Stimulated activated CD4-positive, alpha-beta T cell treated with anti-CD3 and anti-CD28 coated beads, Interleukin-12 subunit alpha, Interleukin-12 subunit beta, amount 100 ng/mL, for 24 hours (primary cell): ENCODE measurements at regions not wholly inside any gene's neighbourhood (a gene's known extent, or its start where the extent isn't known, plus 50 kb on each side); places are given as distances from the start of the nearest gene placed in this dataset.
A peak's percentile ranks its signal among the peaks of the same experiment; 100 is the strongest.
"Not testable (repeated sequence)": the region's sequence is repeated elsewhere in the genome, so short reads cannot be mapped to it uniquely, and the experiment has no call there.

Source experiments
- DNase-seq, 2 experiments: peaks; one replicate each; pipeline ENCODE4 v3.0.0-alpha.2; 2020; ENCODE audit warnings: low read depth in 2 of 2

DNA sequence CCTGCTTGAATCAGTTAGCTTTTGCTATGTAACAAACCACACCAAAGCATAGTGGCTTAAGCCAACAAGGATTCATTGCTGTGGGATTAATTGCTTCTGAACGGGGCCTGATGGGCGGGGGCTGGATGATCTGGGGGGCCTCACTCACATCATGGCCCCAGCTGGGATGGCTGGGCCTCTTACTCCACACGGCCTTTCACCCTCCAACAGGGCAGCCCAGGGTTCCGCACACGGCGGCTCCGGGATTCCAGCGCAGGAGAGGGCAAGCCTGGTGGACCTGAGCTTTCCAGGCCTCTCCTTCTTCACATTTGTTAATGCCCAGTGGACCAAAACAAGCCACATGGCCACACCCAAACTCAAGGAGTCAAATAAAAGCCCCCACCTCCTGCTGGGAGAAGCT lies 86.3 kb upstream of the PHLPP1 start:
- DNase-seq: no peak

DNA sequence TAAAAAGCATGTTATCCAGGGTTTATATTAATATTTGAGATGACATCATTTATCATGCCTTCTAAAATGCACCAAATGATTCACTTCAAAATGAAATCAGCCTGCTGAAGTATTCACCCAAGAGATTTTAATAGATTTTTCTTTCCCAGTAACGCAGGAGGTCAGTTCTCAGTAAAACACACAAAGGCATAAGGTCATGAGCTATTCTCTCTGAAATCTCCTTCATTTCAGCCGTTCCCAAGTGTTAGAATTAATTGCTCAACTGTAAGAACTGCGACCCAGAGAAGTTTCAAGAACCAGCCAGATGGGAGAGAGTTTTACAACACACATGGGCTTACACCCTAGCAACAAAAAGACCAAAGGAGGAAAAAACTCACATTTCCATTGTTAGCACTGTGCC lies 84.2 kb upstream of the PHLPP1 start:
- no peak for DNase-seq

DNA sequence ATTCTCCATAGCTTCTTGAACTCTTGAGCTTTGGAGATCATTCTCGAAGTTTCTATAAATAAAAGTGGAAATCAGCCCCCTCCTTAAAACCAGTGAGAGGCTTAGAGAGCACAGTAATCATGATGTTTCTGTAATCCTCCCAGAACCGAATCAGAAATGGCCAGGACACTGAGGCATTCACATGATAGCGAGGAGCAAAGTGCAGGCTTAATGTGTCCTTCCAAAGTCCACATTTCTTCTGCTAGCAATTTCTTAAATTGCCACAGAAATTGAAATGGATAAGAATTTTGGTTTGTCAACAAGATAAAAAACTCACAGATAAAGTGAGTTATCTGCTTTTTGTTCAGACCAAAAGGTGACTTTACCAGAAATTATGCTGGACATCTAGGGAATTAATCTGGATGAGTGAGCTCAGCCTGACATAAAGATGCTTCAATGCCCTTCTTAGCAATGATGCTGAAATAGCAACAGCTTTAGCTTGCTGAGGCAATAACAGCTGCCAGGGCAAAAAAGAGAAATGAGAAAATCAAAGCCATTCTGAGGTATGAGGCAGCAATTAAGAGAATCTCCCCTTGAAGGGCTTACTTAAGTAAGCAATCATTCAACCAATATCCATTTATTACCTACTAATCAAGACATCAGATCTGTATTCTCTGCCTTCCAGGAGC lies 82.4 kb upstream of the PHLPP1 start:
- DNase-seq: no peak

DNA sequence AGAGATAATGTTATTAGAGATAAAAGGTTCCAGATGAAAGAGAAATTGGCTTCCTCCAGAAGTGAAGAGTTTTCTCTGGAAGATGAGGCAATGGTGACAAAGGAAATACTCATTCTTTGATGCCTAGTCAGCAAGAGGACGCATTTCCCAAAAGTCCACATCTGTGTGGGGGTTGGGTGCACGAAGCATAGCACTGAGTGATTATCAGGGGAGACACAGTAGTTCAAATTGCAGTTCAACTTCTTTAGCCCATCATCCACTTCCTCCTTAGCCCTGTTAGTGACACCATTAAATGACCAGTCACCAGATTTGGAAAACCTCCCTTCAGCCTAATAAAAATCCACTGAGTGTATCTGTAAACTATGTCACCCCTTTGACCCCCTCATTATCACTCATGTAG lies 80.9 kb upstream of the PHLPP1 start:
- DNase-seq: no peak

DNA sequence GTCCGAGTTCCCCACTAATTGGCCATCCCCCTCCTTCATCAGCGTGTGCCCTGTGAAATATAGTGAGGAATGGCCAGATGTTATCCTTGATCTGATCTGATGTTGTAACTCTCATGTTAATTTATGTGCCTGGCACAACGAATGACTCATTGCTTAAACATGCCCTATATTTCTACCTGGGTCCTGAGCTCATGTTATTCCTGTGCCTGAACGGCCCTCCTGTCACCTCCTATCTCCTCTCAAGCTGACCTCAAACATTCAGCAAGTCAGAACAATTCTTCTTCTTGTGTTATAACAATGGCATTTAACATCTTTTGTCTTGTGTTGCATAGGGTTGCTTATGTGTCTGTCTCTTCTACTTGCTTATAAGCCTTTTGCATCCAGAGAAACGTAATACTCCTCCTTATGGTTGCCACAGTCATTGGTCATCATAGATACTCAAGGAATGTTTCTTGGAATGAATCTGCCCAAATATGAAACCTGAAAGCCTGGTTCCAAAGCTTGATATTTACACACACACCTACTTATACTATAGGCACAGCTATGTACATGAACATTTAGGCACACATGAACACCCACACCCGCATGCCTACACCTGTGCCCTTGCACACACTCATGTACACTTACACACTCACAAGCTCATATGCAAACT lies 80.2 kb upstream of the PHLPP1 start:
- no peak for DNase-seq

DNA sequence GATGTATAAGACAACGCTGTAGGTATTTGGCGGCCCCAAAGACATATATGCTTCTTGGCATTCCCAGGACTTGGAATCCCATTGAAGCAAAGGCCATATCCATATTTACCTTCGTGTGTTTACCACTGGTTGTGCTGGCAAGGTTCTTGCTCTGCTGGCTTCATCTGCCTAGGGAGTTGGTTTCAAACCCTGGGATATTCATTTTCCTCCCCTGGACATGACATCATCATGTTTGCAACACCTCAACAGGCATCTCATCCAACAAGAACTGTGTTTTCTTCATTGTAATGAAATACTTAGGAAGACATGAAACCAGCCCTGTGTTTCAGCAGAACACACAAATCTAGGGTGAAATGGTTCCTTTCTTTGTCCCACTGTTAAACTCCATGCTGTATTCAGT lies 77.9 kb upstream of the PHLPP1 start:
- DNase-seq: no peak

DNA sequence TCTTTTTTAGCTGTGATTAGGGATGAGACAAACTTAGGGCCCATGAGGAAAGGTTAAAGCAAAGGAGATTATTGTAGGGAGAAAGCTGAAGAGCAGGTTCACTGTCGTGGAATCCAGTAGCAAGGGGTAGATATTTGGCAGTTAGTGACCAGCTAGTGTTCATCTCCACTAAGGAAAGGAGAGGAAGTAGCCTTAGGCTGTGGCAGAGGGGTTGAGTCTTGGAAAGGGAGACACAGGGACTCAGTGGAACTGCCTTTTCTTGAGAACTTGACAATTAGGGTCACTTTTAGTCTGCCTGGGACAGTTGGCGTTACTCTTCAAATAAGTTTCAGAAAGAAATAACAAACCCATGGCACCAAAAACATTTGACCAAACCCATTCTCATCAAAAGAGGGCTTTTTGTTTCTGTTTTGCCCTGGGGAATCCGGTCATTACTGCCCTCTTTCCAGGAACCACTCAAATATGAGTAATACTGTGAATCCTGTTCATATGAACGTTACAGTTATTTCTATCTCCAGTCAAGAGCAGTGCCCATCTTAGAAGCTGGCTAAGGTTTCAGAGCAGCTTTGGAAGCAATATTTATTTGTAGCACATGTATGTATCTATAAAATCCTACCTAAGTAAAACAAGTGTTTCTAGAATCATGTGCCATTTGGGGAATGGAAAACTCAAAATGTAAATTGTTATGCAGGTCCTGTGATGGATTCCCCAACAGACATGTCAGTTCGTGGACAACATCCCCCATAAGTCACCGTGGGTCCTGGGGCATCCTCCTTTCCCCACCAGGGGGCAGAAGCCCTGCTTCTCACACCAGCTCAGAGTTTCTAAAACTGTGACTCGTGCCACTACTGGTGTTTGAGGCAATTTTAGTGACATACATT lies 77.3 kb upstream of the PHLPP1 start:
- DNase-seq: peak; percentile 5 to 46

DNA sequence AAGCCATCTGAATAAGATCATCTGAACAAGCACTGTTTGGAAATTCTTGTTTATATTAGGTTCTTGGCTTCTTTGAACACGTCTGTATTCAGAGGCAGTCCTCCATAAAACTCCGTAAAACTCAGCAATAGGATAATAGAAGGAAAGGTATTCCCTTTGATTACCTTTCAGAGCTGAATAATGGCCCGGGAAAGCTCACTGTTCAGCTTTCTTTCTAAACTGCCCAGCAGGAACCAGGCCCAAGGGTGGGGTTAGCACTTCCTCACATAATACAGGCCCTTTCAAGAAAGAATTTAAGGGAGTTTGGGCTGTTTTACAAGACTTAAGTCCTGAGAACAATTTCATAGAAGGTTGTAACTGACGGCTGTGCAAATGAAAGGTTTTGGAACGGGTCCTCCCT lies 72.2 kb upstream of the PHLPP1 start:
- DNase-seq: no peak

DNA sequence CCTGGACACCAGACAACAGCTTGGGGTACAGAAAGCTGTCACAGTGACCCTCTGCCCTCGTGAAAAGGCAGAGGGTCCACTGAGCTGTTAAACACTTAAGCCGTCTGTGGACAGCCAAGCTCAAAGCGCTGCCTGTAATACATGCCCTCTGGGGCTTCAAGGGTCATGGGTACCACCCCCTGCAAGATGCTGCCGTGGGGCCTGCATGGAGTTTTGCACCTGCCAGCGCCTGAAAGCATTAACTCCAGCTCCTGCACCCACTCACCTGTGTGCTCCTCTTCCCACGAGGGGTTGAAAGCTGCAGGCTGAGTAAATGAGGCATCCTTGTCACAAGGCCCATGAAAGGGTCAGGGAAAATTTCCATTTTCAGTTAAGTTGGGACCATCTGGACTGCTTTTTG lies 70.6 kb upstream of the PHLPP1 start:
- DNase-seq: no peak

DNA sequence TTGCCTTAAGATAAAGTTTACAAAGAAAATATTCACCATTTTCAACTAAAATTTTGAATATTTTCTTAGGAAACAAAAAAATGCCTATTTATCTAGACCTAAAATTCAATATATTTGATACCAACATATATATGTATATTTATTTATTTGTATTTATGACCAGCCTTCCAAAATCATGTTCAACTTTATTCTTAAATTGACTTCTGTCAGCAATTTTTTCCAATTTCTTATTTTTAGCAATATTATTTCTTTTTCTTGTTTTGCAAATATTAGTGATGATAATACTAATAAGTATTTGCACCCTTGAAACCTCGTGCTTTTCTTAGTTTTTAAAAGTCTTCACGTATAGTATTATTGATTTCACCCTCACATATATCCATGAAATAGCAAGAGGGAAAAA lies 68.2 kb upstream of the PHLPP1 start:
- no peak for DNase-seq

DNA sequence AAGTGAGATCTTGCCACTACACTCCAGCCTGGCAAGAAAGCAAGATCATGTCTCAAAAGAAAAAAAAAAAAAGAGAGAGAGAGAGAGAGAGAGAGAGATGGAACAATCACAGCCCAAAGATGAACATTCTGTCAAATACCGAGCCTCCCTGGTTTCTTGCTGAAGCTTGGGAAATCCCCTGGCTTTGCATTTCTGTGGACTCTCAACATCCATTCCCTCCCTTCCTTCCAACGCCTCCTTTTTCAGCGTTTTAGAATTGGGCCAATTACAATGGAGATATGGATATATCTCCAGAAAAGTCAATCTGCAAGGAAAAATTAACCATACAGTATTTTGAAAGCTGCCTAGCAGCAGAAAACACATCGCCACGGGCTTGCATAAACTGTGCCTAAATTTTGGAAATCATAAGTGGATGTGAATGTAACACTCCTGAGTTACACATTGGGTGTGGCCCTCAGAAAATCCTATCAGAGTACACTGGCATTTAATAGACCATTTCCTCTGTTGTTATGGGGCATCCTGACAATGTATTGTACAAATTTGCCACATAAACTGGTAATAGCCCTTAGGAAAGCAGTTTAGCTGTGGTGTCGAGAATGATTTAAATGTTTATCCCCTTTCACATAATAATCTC lies 67.2 kb upstream of the PHLPP1 start:
- no peak for DNase-seq

DNA sequence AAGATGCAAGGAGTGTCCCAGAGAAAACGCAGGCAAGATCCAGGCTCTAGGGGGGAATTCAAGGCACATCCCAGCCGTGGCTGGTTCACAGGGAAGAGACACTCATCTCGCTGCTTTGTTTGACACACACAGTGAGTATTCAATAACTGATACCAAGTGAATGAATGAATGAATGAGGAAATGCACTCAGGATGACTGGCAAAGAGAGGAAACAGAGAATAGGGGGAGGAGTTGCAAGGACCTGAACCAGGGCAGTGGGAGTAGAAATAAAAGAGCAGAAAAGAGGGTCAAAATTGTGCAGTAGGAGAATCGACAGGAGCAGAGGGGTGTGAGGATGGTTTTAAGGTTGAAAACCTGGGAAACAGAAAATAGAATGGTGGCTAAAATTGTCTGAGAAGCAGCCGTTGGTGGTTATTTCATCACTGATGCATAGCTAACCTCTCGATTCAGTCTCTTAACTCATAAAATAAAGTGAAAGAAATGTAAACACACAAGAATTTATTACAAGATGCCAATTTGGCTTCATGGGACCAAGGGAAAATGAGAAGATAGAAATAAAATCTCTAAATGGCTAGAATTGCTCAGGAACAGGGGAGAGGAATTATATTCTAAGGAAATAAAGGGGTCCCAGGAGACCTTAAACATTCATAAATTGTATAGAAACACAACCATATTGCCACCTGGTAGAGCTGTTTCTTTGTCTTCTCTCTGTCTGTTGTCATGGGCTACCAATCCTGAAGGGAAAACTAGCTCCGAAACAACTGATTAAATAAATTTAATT lies 63.9 kb upstream of the PHLPP1 start:
- DNase-seq: no peak

DNA sequence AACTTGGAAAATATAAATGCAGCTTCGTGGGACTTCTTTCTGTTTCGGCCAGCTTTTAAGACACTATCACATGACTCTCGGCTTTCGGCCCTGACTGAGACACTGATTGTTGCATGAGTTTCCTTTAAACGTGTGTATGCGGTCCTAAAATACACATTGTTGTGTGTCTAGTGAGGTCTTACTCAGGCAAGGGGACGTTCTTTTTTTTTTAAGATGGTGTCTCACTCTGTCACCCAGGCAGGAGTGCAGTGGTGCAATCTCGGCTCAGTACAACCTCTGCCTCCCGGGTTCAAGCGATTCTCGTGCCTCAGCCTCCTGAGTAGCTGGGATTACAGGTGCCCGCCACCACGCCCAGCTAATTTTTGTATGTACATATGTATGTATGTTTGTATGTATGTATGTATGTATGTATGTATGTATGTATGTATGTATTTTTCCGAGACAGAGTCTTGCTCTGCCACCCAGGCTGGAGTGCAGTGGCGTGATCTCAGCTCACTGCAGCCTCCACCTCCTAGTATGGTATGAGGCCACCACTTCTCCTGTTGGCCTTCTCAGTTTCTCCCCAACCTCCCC lies 63.2 kb upstream of the PHLPP1 start:
- DNase-seq: not testable (repeated sequence)

DNA sequence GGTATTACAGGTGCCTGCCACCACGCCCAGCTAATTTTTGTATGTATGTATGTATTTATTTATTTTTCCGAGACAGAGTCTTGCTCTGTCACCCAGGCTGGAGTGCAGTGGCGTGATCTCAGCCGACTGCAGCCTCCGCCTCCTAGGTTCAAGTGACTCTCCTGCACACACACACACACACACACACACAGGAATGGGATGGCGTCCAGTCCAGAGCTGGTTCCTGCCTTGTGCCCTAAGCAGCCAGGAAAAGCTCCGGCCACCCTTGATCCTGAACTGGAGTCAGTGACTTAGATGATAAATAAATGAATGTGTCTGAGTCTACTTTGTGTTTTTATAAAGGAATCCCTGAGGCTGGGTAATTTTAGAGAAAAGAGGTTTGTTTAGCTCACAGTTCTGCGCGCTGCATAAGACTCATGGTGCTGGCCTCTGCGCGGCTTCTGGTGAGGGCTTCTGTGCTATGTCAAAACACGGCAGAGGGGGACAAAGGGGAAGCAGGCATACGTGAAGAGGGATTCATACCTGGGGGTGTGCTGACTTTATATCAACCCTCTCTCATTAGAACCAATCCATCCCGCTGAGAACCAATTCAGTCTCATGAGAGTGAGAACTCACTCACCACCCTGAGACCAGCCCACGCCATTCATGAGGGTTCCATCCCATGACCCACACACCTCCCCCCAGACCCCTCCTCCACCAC lies 59.7 kb upstream of the PHLPP1 start:
- DNase-seq: no peak

DNA sequence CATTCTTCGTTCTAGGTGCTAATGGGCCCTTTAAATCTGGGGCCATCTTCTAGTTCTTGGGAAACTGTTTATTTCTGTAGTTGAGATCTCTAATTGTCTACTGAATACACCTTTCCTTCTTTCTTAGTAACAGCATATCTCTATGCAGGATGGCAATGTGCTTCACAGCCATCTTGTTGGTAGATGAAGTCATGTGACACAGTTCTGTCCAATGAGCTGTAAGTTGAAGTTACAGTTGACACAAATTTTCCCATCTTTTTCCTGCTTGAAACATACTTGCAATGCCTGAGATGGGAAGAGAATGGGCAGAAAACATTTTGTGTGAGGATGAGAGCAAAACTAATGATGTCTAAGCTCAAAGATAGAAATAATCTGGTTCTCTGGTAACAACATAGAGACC lies 57.3 kb upstream of the PHLPP1 start:
- DNase-seq: no peak

DNA sequence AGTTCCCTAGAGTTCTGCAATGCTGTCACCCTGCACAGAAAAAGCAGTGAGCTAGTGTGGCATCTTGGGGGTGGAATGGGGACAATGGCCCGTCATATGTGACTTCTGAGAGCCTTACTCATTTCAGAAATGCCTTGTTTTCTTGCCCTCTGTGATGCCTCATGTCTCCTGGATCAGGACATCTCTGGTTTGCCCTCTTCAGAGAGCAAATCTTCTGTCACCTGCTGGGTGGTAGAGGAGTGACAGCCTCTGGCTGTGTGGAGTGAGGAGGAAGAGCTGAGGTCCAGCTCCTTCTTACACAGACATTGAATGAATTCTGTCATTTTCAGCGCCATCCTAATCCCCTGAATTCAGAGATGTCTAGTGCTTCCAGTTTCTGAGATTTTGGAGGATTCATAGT lies 55.6 kb upstream of the PHLPP1 start:
- no peak for DNase-seq

DNA sequence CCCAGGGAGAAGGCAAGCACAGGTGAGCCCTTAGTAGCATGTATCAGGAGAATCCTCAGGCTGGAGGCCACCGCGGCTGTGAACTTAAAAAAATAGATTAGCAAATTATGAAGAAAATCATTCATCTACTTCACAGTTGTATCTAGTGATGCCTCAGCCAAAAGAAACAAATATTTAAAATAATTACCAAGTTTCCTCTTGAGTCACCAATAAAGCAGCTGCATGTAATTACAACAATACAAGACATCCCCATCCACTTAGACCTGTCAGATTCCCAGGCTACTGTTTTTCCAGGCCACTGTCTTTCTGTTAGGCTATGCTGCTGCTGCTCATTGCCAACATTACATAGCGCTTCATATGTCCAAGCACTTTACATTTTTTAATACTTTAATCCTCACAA lies 54.6 kb upstream of the PHLPP1 start:
- no peak for DNase-seq

DNA sequence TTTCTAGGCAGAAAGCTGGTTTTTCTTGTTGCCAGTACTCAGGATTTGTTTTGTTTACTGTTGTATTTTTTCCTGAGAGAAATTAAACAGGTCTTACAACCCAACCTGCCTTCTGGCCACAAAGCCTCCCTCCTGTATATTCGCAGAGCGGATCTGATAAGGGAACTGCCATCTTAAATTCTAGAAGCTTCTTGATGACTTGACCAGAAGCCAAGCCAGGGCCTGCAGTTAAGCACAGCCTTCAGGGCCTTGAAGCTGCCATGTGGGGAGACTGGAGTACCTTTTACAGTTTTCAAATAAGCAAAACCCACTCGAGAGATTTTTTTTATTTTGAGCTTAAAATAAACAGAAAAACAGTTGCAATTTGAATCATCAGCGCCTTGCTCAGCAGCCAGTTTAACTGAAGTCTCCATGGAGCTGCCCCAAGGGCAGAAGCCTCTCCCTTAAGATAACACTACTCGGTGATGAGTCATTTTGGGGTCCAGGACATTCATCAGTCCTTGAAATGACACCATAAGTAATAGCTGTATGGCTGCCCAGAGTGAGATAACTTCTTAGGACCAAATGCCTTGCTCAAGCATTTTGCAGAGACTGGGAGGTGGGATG lies 51.5 kb upstream of the PHLPP1 start:
- no peak for DNase-seq

DNA sequence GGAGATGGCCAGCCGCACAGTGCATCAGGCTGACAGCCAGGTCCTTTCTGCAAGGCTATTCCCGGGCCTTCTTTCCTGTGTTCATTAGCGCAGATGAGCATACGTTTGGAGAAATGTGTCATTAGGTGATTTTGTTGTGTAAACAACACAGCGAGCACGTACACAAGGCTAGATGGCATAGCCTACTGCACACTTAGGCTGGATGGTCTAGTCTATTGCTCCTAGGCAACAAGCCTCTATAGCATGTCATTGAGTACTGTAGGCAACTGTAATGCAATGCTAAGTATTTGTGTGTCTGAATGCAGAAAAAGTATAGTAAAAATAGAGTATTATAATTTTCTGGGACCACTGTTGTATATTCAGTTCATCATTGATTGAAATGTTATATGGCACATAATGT lies 50.9 kb upstream of the PHLPP1 start:
- DNase-seq: no peak

DNA sequence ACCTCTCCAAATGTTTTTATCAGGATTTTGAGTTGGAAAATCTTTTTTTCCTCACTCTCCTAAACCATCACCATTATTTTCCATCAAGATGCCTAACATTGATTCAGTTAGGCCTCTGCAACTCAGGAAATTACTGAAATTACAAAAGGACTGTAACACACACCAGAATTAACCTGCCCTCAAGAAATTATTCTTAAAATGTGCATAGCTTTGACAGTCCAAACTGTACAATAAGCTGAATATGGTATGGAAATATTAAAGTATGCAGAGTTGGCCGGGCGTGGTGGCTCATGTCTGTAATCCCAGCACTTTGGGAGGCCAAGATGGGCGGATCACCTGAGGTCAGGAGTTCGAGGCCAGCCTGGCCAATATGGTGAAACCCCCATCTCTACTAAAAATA lies 50.2 kb upstream of the PHLPP1 start:
- DNase-seq: no peak
